Dermis microvascular lymphatic vessel endothelial cell (primary cell): ENCODE measurements at regions not wholly inside any gene's neighbourhood (a gene's known extent, or its start where the extent isn't known, plus 50 kb on each side); places are given as distances from the start of the nearest gene placed in this dataset.

Experiments used
- DNase-seq, 2 donors: peaks; one replicate each; pipeline versions ENCODE4 v3.0.0 to v3.0.0-alpha.2; 2010; ENCODE audit warnings: low read depth in 2 of 2

DNA sequence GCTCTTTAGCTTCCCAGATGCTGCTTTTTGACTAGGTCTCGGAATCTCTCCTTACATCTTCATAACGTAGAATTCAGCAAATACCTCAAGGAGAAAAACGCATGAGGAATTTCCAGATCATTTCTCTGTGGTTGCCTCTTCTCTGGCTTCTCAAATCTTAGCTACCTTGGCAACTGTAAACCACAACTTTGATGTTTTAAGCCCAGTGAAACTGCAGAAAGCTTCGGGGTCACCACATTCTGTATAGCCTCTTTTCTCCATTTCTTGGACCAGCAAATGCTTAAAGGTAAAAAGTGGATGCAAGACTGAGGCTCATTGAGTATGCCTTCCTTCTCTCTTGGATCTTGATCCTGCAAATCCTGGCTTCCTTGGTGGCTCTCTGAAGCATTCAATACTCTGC lies 125.5 kb upstream of the FBXL4 start:
- no peak for DNase-seq

DNA sequence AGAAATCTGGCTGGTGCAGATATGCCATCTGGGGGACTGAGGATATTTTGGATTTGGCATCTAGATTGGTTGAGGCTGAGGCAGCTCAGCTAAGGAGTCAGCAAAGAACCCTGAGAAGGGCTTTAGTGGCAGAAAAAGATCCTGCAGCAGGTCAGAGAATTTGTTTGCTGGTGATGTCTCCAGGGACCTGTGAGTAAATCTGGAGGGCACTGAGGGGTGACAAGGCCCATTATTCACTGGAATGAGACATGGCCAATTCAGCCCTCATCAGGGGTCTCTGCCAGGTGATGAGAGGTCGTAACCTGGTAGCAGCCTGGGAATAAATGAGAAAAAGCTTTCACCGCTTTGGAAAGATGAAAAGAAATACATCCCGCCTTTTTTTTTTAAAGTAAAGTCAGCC lies 118.3 kb upstream of the FBXL4 start:
- no peak for DNase-seq

DNA sequence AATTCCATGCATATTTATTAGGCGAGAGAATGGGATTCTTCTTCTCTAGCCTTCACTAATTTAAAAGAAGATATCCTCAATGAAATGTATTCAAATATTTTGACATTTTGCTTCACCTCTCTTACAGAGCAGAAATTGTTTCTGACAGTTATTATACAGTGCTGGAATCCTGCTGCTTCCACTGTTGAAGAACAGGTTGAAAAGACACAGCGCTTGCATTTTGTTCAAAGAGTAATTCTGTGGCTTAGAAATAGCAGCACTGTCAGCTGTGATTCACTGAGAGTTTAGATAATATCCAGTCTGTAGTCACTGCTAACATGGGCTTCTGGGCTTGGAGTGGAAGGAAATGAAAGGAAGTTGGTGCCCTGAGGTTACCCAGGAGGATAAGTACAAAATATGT lies 117.1 kb upstream of the FBXL4 start:
- DNase-seq: no peak

DNA sequence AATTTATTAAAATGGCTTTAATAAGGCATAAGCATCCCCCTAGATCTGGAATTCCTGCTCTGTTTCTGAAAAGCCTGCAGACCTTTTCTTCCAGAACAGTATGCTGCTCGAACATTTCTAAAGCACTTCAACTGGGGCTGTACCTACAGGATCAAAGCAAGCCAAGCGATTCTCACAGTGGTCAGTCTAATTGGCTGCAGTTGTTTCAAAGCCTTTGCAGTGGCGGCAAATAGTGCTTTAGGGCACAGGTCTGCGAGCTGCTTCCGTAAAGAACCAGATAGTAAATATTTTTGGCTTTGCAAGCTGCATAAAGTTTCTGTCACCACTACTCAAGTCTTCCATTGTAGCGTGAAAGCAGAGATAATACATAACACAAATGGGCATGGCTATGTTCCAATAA lies 88.9 kb upstream of the FBXL4 start:
- DNase-seq: no peak

DNA sequence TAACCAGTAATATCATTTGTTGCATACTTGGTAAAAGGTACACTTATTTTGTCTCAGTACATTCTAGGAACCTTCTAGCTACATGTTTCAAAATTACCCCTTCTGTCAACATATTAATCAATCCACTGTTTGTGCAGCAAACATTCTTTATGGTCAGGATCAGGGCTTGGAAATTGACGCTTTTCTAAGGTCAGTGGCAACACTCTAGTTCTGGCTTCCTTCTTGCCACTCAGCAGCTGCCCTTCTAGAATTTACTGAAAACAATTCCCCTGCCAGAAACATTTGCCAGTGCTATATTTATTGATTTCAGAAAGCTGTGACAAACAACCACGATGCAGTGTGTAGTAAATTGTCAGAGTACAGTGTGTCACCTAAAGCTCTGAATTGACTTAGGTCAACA lies 84.7 kb upstream of the FBXL4 start:
- no peak for DNase-seq

DNA sequence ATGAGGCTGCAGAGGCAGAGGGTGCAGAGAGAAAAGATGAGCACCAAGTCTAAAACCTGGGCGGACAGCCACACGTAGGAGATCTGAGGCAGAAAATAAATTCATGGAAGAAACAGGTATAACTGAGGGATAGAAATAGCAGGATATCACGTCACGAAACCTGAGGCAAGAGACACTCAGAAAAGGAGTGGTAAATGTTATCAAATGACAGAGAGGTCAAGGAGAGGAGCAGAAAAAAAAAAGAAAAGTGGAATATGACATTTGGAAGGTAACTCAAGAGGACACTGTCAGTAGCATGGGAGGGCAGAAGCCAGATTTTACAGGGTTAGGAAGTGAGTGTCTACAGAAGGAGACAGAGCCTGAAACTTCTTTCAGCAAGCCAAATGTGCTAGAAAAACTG lies 84.2 kb upstream of the FBXL4 start:
- DNase-seq: no peak

DNA sequence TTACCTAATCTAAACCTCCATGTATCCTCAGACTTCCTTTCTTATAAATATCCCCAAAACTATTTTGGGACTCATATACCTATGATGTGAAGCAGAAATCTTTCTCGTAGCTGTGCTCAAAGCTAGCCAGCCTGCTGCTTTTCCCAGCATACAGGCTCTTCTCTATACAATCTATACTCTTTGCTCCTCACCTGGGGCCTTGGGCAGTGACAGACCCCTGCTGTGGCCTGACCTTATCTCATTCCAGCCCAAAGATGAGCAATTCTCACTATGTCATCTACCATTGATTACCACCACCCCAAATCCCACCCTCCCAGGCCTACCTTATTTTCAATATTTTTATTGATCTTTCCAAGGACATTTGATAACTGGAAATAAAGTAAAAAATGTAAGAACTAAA lies 83.2 kb upstream of the FBXL4 start:
- no peak for DNase-seq

DNA sequence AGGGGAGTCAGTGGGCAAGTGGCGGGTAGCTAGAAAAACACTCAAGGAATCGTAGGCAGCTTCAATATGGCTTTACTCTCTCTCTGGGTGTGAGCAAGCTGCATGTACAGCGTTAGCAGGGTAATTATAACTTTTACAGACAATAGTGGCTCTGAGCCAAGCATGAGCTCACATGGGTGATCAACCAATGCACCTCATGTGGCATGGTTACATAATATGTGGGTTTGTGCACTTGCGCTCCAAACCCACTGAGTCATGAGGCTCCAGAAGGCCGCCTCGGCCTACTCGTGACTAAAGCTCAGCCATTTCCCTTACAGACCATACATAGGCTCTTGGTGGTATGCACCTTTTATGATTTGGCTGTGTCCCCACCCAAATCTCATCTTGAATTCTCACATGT lies 78.4 kb upstream of the FBXL4 start:
- DNase-seq: peak in 1 of 2 donors; percentile 24

DNA sequence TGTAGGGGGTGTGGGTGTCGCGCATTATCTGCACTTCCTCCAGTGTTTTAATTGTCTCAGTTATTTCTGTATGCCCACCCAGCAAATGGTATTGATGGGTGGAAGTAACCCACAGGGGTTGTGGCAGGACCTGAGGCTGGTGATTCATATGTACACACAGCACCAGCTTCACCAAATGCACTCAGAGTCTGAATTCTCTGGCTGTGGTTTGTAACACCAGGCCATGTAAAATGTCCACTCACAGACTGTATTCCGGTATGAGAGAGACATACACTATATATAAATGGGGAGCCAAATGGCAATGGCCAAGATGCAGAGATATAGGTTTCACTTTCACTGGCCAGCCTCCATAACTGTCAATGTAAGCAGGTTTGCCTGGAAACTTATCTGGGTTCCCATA lies 76.3 kb upstream of the FBXL4 start:
- DNase-seq: no peak

DNA sequence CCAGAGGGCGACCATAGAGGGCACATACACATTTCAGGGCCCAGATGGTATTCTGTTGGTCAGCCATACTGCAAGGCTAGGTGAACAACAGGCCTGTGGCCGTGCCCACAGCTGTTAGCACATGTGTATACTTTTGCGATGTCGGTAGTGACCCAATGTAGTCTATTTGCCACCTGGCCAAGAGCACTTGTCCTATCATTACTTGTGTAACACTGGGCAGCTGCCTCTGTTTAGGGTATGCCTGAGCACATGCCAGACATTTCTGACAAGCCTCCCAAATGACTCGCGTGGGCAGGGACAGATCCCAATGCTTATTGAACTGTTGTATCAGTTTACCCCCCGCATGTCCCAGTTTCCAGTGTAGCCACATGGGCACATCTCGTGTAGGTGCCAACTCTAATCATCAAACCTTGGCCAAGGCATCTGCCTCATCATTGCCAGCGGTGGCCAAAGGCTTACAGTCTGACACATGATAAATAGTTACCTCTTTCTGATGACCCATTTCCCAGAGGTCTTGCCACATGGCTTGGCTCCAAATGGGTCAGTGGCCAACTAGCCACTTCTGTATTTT lies 74.4 kb upstream of the FBXL4 start:
- DNase-seq: no peak

DNA sequence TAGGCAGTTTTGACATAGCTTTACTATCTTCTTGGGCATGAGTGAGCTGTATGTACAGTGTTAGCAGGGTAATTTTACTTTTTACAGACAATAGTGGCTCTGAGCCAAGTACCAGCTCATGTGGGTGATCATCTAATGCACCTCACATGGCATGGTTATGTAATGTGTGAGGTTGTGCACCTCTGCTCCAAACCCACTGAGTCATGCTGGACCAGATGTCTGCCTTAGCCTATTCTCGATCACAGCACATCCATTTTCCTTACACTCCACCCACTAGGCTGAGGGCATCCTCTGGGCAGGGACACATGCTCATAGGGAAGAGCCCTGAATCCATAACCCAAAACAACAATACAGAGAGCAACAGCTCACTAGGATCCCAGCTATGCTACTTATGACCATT lies 71.6 kb upstream of the FBXL4 start:
- DNase-seq: no peak

DNA sequence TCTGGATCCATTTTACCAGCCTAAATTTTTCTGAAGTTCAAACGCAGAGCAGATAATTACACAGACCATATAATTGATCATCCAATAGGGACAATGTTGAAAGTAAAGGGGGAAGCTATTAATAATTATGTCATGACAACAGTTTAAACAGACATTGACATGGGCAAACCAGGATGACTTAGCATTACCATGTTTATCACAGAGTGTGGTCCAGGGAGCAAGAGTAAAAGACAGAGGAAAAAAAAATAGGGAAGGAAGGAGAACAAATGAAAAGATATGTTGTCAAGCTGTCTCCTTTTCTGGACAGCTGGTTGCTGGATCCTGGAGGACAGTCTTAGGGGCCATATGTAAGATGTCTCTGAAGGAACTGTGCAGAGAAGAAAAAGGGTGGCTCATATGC lies 69.4 kb upstream of the FBXL4 start:
- DNase-seq: no peak

DNA sequence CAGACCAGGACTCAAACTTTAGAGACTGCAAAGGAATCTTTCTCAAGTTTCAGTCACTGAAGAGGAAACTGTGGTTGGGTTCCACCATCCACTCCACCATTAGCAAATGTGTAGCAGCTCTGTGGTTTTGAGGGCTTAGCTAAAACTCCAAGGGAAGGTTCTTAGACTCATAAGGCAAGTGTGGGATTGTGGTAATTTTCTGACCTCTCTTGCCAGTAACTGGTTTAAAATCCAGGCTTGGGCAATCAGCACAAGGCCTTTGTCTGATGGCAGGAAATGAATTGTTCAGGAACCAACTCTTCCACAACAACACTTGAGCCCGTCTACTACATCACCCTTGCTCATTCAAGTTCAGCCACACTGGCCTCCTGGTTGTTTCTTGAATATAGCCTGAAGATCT lies 68.6 kb upstream of the FBXL4 start:
- no peak for DNase-seq

DNA sequence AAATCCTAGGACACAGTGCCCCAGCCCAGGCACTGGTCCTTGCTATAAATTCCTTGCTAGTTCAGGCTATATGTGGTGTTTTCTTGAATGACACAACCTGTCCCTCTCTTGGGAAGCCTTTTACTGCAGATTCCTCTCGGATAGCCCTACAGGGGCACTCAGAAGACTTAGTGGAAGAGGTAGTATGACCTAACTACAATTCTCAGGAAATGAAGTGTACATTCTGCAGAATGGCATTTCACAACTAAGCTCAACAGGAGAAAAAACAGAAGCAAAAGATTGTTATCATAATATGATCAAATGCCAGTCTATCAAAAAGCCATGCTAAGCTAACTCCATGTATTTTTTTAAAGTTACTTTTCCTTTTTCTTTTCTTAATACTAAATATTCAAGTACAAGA lies 66.3 kb upstream of the FBXL4 start:
- DNase-seq: no peak

DNA sequence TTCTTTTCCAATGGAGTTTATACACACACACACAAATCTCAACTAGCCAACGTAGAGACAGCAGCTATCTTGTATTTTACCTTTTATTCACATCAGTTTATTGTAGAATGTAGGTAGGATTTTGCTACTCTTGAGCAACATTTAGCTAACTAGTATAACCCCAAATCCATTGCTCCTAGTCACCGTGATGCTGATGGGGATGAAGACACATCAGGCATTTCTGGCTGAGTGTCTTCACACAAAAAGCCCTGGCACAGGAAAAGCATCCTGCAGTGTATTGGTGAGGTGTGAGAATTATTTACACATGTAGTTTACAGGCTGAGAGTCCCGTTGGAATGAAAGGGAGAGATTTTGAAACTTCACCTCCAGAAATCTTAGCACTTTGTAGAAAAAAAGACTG lies 65.9 kb upstream of the FBXL4 start:
- no peak for DNase-seq

DNA sequence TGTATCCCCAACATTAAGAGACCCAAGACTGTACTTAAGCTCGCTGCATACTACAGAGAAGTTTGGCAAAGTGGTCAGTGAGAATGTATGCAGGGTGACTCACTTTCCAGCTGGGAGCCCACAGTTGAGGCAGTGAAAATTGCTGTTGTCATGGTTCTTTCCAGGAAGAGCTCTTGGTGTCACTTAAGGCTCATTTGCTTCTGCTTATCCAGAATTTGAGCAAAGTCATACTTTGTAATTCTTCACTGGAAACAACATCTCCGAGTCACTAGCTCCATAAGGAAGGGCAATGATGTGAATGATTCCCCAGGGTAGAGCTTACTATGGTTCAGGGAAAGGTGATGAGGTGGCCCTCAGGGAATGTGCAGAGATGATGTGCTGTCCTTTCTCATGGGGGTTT lies 65.4 kb upstream of the FBXL4 start:
- peak in 1 of 2 donors; percentile 13 for DNase-seq

DNA sequence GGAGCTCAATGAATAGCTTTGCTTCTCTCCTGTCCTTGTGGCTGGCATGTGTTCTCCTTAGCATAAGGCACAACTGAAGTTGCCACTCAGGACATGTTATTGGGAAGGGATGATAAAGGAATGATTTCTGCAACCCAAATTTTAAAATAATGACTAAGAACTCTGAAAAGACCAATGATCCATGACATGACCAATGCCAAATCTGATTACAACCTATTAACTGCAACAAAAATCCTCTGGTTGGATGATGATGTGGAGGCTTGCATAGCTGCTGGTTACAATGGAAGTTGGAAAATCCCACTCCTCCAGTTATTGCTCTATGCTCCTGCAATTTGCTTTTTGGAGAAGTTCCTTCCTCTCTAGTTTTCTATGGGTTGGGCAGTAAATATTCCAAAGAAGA lies 63.4 kb upstream of the FBXL4 start:
- no peak for DNase-seq

DNA sequence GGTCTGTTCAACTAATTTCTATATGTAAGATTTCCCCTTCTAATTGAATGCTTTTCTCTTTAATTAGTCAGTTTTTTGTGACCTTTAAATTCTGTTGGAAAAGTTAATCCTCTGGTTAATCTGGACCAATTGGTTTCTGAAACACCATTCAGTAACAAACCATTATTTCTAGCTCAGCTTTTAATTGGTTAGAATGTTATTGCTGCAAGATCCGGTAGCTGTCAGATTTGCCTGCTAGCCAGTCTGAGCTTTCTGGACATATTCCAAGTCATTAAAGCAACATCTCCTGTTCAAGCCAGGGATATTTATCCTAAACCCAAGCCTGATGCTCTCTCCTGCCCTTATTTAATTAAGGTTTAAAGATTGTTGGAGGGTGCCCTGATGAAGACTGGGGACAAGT lies 55.1 kb upstream of the FBXL4 start:
- DNase-seq: peak; percentile 18

DNA sequence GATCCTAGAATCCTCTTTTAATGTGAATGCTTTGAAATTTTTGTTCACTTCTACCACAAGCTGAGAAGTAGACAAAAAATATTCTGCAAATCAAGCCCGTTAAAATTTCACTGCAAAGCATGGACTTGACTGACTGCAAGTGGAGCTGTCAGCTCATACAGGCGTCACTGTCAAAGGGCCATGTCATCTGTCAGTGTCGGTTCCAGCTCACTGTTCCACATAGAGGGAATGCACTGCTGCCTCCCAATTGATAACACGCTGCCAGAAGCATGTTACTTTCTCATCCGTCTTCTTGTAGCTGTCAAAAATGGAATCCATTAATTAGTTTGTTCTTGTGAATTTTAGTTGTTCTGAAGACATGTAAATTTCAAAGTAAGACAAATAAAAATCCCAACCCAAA lies 50.4 kb upstream of the FBXL4 start:
- DNase-seq: no peak
